AG10803 (cell line): ENCODE measurements at regions not wholly inside any gene's neighbourhood (a gene's known extent, or its start where the extent isn't known, plus 50 kb on each side); places are given as distances from the start of the nearest gene placed in this dataset.

Experiments
- DNase-seq: peaks from one replicate; pipeline ENCODE4 v3.0.0; 2010; ENCODE audit warnings: low read depth
- H3K4me3 ChIP-seq: 2 replicates; pipeline ENCODE4 v1.5.1; 2011; ENCODE audit warnings: mild to moderate bottlenecking, low read length, control low read depth
- TF ChIP-seq, protein P1 (sequence below): conservative IDR thresholded peaks from 2 replicates; pipeline ENCODE4 v1.5.1; 2011; ENCODE audit warnings: mild to moderate bottlenecking, low read length, control low read depth, inconsistent platforms

DNA sequence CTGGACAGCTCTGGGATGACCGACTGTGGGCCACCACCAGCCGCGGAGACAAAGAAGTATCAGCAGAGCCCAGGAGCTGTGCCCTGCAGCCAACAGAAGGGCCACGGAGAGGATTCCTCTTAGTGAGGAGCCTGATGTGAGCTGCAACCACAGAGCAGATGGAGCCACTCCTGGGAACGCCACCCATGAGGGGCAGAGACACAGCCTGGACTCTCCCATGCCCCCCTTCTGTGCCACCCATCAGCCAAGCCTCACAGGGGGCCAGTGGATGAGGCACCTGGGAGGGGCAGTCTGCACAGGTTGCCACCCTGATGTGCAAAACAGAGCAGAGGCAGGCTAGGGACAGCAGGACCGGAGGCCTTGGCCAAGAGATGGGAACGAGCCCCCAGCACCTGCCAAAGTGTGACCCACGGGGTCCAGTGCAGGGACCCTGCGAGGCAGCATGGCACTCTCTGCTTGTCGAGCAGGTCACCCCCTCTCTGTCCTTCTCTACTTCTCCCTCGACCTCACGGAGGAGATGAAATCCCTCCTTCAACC lies 380.7 kb upstream of the IRX1 start:
- DNase-seq = no peak
- TF ChIP-seq, protein P1, sequence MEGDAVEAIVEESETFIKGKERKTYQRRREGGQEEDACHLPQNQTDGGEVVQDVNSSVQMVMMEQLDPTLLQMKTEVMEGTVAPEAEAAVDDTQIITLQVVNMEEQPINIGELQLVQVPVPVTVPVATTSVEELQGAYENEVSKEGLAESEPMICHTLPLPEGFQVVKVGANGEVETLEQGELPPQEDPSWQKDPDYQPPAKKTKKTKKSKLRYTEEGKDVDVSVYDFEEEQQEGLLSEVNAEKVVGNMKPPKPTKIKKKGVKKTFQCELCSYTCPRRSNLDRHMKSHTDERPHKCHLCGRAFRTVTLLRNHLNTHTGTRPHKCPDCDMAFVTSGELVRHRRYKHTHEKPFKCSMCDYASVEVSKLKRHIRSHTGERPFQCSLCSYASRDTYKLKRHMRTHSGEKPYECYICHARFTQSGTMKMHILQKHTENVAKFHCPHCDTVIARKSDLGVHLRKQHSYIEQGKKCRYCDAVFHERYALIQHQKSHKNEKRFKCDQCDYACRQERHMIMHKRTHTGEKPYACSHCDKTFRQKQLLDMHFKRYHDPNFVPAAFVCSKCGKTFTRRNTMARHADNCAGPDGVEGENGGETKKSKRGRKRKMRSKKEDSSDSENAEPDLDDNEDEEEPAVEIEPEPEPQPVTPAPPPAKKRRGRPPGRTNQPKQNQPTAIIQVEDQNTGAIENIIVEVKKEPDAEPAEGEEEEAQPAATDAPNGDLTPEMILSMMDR = no peak
- no peak overlapping the region for H3K4me3 ChIP-seq

DNA sequence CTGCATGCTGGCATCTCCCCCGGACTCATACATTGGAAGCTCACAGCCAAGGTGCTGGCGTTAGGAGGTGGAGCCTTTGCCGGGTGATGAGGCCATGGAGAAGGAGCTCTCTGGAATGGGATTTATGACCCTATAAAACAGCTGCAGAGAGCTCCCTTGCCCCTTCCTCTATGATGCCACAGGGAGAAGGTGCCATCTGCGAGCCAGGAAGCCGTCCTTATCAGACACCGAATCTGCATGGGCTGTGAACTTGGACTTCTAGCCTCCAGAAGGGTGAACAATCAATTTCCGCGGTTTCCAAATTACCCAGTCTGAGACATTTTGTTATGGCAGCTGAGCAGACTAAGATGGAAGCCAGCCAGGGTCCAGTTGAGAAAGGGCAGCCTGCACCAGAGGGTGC lies 381.2 kb upstream of the IRX1 start:
- no peak overlapping the region for H3K4me3 ChIP-seq
- DNase-seq = no peak
- TF ChIP-seq, protein P1 = no peak

DNA sequence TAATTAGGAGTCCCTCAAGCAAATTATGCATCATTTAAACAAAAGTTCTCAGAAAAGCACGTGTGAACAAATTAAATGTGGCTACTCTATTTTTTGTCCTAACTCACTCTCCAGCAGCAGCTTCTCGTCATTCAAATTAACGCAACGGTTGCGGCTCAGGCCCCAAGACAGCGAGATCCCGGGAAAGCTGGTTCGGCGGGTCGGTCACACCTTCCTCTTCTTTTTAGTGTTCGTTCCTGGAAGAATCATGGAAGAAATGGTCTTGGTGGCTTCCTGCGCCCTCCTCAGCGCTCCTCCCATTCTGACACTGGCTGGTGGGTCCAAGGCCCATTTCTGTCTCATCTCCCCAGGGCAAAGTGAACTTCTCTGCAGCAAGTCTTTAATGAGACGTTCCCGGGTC lies 382.8 kb upstream of the IRX1 start:
- TF ChIP-seq, protein P1 = no peak
- no peak overlapping the region for H3K4me3 ChIP-seq
- no peak for DNase-seq

DNA sequence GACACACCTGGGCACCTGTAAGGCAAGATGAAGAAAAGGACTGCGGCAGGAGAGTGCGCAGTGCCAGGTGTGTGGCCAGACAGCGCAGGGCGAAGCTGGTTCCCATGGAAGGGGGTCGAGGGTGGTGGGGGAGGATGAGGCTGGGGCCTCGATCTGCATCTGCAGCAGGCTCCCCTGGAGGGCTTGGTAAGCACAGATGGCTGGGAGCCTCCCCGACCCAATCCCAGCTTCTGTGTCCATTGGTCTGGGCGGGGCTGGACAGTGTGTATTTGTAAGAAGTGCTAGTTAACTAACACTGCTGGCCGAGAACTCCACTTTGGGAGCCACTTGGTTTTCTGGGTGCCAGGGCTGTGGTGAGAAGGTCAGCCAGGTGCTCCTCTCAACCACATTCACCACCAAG lies 385.1 kb upstream of the IRX1 start:
- no peak for DNase-seq
- H3K4me3 ChIP-seq = no peak overlapping the region
- TF ChIP-seq, protein P1 = no peak

DNA sequence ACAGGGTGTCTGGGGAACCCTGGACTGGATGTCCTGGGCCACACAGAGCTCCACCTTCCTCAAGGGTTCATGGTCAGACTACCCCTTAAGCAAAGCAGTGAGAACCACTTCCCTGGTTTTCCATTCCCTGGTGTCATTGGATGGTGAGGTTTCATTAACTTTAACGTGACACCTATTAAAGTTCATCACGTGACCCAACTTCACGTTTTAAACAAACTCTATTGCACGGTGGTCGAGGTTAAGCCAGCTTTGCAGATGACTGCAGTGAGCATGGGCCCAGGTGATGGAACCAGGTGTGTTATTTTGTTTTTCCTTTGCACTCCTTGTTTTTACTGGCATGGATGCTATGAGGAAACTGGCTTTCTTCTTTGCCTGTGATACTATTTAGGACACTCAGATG lies 385.7 kb upstream of the IRX1 start:
- no peak for DNase-seq
- TF ChIP-seq, protein P1 = no peak

GRCh38 chr5:3202570-3202969 lies 393.1 kb upstream of the IRX1 start:
- no peak overlapping the region for H3K4me3 ChIP-seq
- TF ChIP-seq, protein P1 = no peak
- no peak for DNase-seq

More for the DNA sequence above, 385.7 kb upstream of the IRX1 start:
- H3K4me3 ChIP-seq = no peak overlapping the region

- TF ChIP-seq, protein P1 = no peak
Observed at GRCh38 chr5:3201941-3202340, 393.7 kb upstream of the IRX1 start.

More at GRCh38 chr5:3201941-3202340, 393.7 kb upstream of the IRX1 start:
- DNase-seq = no peak
- no peak overlapping the region for H3K4me3 ChIP-seq
